Endothelial cell of umbilical vein (primary cell): ENCODE measurements at regions not wholly inside any gene's neighbourhood (a gene's known extent, or its start where the extent isn't known, plus 50 kb on each side); places are given as distances from the start of the nearest gene placed in this dataset.

Experiments
- BruUV-seq: library from RNA; stranded (reverse); fragments of 400-500 nt; replicated peaks from 2 replicates; lab custom pipeline; 2021; lab: Mats Ljungman, UMichigan
- CTCF ChIA-PET: fragments of 300-600, 350-600 bp; sonication (Branson Sonifier 250); formaldehyde crosslinking; loops from one replicate; lab custom pipeline; 2021; ENCODE audit warnings: antibody characterized with exemption, inconsistent platforms; lab: Charles Lee
- POLR2A ChIA-PET: fragments of 300-600, 350-600 bp; sonication (Branson Sonifier 250); formaldehyde crosslinking; loops from one replicate; lab custom pipeline; 2021; ENCODE audit warnings: antibody characterized with exemption, inconsistent platforms; lab: Charles Lee
- DNase-seq: peaks from one replicate; pipeline ENCODE4 v3.0.0-alpha.2; 2011; ENCODE audit warnings: low read depth, low spot score
- FAIRE-seq: peaks from 2 replicates; lab custom pipeline; 2011; peaks lifted over from hg19 to GRCh38; lab: Jason Lieb, UNC
- H2AFZ ChIP-seq: 2 replicates; pipeline ENCODE4 v1.6.0; 2012; ENCODE audit warnings: low read depth, low read length, control low read depth, inconsistent platforms
- H3K27ac ChIP-seq: 2 replicates; pipeline ENCODE4 v1.5.1; 2011; ENCODE audit warnings: low read depth, mild to moderate bottlenecking, control low read depth, low read length, moderate library complexity; ENCODE audit not compliant: insufficient read depth
- H3K27me3 ChIP-seq, 2 experiments: 2 replicates each; pipeline versions ENCODE4 v1.6.0 to v1.6.1; 2011; ENCODE audit warnings: low read length in 2 of 2, mixed read lengths in 1 of 2; ENCODE audit not compliant: control insufficient read depth in 2 of 2, insufficient read depth in 2 of 2
- H3K36me3 ChIP-seq, 2 experiments: 2 replicates in 1 of 2; 3 replicates in 1 of 2; pipeline ENCODE4 v1.5.1; 2011; ENCODE audit warnings: low read length in 2 of 2, mild to moderate bottlenecking in 1 of 2, moderate library complexity in 1 of 2; ENCODE audit not compliant: control insufficient read depth in 2 of 2, insufficient read depth in 2 of 2; ENCODE audit errors: extremely low read depth in 1 of 2
- H3K4me1 ChIP-seq: 3 replicates; pipeline ENCODE4 v1.5.1; 2011; ENCODE audit warnings: mild to moderate bottlenecking, low read length; ENCODE audit not compliant: control insufficient read depth, insufficient read depth; ENCODE audit errors: extremely low read depth
- H3K4me2 ChIP-seq: 2 replicates; pipeline ENCODE4 v1.6.1; 2011; ENCODE audit warnings: low read length, control low read depth, mixed read lengths; ENCODE audit not compliant: insufficient read depth
- H3K4me3 ChIP-seq, 3 experiments: fragments of 200-600 bp in 1 of 3; sonication (generic), shearing (Covaris generic) in 1 of 3; replicated peaks in 1 of 3; 2 replicates each; pipeline ENCODE4 v1.5.1; 2011 to 2016; ENCODE audit warnings: control low read depth in 3 of 3, low read length in 3 of 3, mild to moderate bottlenecking in 2 of 3, inconsistent platforms in 1 of 3, low read depth in 1 of 3, moderate library complexity in 1 of 3; ENCODE audit not compliant: insufficient read depth in 1 of 3
- H3K79me2 ChIP-seq: 2 replicates; pipeline ENCODE4 v1.6.0; 2012; ENCODE audit warnings: low read length, inconsistent platforms; ENCODE audit not compliant: control insufficient read depth, insufficient read depth
- H3K9ac ChIP-seq: replicated peaks from 2 replicates; pipeline ENCODE3; 2011; ENCODE audit warnings: low read length, control low read depth; ENCODE audit not compliant: insufficient read depth; ENCODE audit errors: extremely low read depth
- H3K9me1 ChIP-seq: replicated peaks from 3 replicates; pipeline ENCODE4 v1.6.0; 2011; ENCODE audit warnings: mild to moderate bottlenecking, low read length; ENCODE audit not compliant: control insufficient read depth, insufficient read depth; ENCODE audit errors: extremely low read depth
- H3K9me3 ChIP-seq: replicated peaks from 2 replicates; pipeline ENCODE4 v1.5.1; 2012; ENCODE audit warnings: low read length, inconsistent platforms; ENCODE audit not compliant: control insufficient read depth, insufficient read depth
- H4K20me1 ChIP-seq: replicated peaks from 2 replicates; pipeline ENCODE3; 2011; ENCODE audit warnings: mild to moderate bottlenecking, low read length; ENCODE audit not compliant: control insufficient read depth, insufficient read depth; ENCODE audit errors: extremely low read depth
- EZH2 ChIP-seq: IDR thresholded peaks from 2 replicates; pipeline ENCODE4 v1.6.1; 2012; ENCODE audit warnings: borderline replicate concordance, low read depth, mild to moderate bottlenecking, moderate library complexity, low read length, inconsistent platforms; ENCODE audit not compliant: severe bottlenecking
- FOS ChIP-seq: IDR thresholded peaks from 2 replicates; pipeline ENCODE4 v1.6.1; 2011; ENCODE audit warnings: mild to moderate bottlenecking, low read length, moderate library complexity, borderline replicate concordance; ENCODE audit not compliant: insufficient read depth
- GATA2 ChIP-seq: IDR thresholded peaks from 2 replicates; pipeline ENCODE4 v1.7.0; 2011; ENCODE audit warnings: low read depth, mild to moderate bottlenecking, moderate library complexity, mixed read lengths, low read length; ENCODE audit not compliant: insufficient read length, insufficient read depth
- JUN ChIP-seq: IDR thresholded peaks from 2 replicates; pipeline ENCODE4 v1.6.1; 2011; ENCODE audit warnings: borderline replicate concordance, low read depth; ENCODE audit not compliant: insufficient read length, insufficient read depth
- MYC ChIP-seq: IDR thresholded peaks from one replicate; pipeline ENCODE4 v1.6.1; 2011; ENCODE audit warnings: mild to moderate bottlenecking, low read depth, low read length
- POLR2A ChIP-seq: IDR thresholded peaks from 2 replicates; pipeline ENCODE4 v1.6.1; 2012; ENCODE audit warnings: low read depth, mild to moderate bottlenecking, control low read depth, low read length
- POLR2AphosphoS5 ChIP-seq: IDR thresholded peaks from 2 replicates; pipeline ENCODE4 v1.6.1; 2012; ENCODE audit warnings: low read depth, mild to moderate bottlenecking, control low read depth, low read length, moderate library complexity; ENCODE audit not compliant: insufficient read depth
- dilution Hi-C: fragments of 300-500 bp; cut with MboI; formaldehyde crosslinking; loops from one replicate; pipeline ENCODE4 v1.15.0; 2019; ENCODE audit warnings: low sequenced_read_pairs; ENCODE audit not compliant: extremely low pct_ligation_motif_present
- intact Hi-C: fragments of 100-400 bp; cut with micrococcal nuclease; formaldehyde crosslinking; loops from one replicate; pipeline ENCODE4 v1.10.0; 2022
- TF ChIP-seq, protein P1 (sequence below): IDR thresholded peaks from 2 replicates; pipeline ENCODE4 v1.6.1; 2011; ENCODE audit not compliant: insufficient read depth, insufficient read length
- TF ChIP-seq, protein P2 (sequence below), 2 donors: IDR thresholded peaks; 1 replicate in 1 of 2; 2 replicates in 1 of 2; pipeline ENCODE4 v1.5.1; 2011; ENCODE audit warnings: low read length in 2 of 2, mild to moderate bottlenecking in 2 of 2, moderate library complexity in 2 of 2, control low read depth in 1 of 2, inconsistent platforms in 1 of 2, low read depth in 1 of 2; ENCODE audit not compliant: insufficient read depth in 1 of 2; ENCODE audit errors: extremely low read depth in 1 of 2

- CTCF ChIA-PET = no interaction called here
- Histone ChIP-seq H4K20me1 (no peaks in the 10 kb centered on the region), H3K9me3 (no peaks in the 10 kb centered on the region), H3K4me1 (no peaks in the 10 kb centered on the region), H3K36me3 (no peaks in the 10 kb centered on the region), H3K4me3 (no peak overlapping the region), H3K9ac (no peak overlapping the region), H3K27ac (no peak overlapping the region), H3K27me3 (no peaks in the 10 kb centered on the region), H3K9me1 (no peaks in the 10 kb centered on the region), H3K79me2 (no peaks in the 10 kb centered on the region), H3K4me2 (no peak overlapping the region), H2AFZ (no peak overlapping the region)
- DNase-seq = no peak
- no TSS peak for BruUV-seq
- POLR2A ChIA-PET = no interaction called here
- no peak for FAIRE-seq
- TF ChIP-seq GATA2 (no peak), FOS (no peak), EZH2 (no peak), POLR2A (no peak), MYC (no peak), POLR2AphosphoS5 (no peak), JUN (no peak)
- TF ChIP-seq, protein P1, sequence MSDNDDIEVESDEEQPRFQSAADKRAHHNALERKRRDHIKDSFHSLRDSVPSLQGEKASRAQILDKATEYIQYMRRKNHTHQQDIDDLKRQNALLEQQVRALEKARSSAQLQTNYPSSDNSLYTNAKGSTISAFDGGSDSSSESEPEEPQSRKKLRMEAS = no peak
- TF ChIP-seq, protein P2, sequence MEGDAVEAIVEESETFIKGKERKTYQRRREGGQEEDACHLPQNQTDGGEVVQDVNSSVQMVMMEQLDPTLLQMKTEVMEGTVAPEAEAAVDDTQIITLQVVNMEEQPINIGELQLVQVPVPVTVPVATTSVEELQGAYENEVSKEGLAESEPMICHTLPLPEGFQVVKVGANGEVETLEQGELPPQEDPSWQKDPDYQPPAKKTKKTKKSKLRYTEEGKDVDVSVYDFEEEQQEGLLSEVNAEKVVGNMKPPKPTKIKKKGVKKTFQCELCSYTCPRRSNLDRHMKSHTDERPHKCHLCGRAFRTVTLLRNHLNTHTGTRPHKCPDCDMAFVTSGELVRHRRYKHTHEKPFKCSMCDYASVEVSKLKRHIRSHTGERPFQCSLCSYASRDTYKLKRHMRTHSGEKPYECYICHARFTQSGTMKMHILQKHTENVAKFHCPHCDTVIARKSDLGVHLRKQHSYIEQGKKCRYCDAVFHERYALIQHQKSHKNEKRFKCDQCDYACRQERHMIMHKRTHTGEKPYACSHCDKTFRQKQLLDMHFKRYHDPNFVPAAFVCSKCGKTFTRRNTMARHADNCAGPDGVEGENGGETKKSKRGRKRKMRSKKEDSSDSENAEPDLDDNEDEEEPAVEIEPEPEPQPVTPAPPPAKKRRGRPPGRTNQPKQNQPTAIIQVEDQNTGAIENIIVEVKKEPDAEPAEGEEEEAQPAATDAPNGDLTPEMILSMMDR (IDR thresholded peaks at IDR 0.05; ENCODE audit: extremely low read depth in 1 of 2, insufficient read depth in 1 of 2, low read depth in 1 of 2, low read length in 2 of 2) = no peak
- dilution Hi-C loops = no loop called here
- intact Hi-C loops = no loop called here
Observed at GRCh38 chr16:47956916-47957315, 198.9 kb downstream of the ABCC12 start.
